HG02763 (cell line): ENCODE measurements at regions not wholly inside any gene's neighbourhood (a gene's known extent, or its start where the extent isn't known, plus 50 kb on each side); places are given as distances from the start of the nearest gene placed in this dataset.

ENCODE experiments used
- ATAC-seq: cut with Tn5 transposase; IDR thresholded peaks from one replicate; pipeline ENCODE4 v1.9.1; 2021; ENCODE audit warnings: mild to moderate bottlenecking, moderate library complexity; ENCODE audit not compliant: unreplicated experiment

DNA sequence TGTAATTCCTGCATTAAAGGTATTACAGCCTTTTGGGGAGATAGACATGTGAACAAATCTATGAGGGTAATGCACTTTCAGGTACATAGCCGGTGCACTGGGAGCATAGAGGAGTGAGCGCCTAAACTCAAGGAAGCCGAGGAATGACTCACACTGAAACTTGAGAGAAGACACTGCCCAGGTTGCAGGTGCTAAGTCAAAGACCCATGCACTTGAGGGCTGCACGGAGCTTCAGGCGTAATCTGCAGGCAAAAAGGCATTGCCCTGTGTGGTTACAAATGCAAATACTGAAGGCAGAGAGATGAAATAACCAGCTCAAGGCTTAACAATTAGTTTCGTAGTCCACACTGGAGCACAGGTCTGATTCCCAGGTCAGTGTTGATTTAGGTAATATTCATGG, 51.0 kb upstream of the OSBPL3 start:
- peak; percentile 86 for ATAC-seq
